ENCODE measurements at regions not wholly inside any gene's neighbourhood (a gene's known extent, or its start where the extent isn't known, plus 50 kb on each side); places are given as distances from the start of the nearest gene placed in this dataset.

GRCh38 chrY:17018126-17018525 lies 861.9 kb downstream of the CDY2B start:
- ChIA-PET POLR2A (no interaction called here), CTCF (no interaction called here)
- DNase-seq (ENCODE audit: low read depth) = no peak
- Histone ChIP-seq H3K36me3 (ENCODE audit: control insufficient read depth, insufficient read depth, low read length) (no peaks in the 10 kb centered on the region), H3K27me3 (ENCODE audit: control insufficient read depth, insufficient read depth, low read length) (no peaks in the 10 kb centered on the region), H3K4me3 (ENCODE audit: low read depth, low read length) (no peak overlapping the region)
- no peak for TF ChIP-seq CTCF (IDR thresholded peaks at IDR 0.05; ENCODE audit: insufficient read depth, low read depth, low read length)

- Histone ChIP-seq H3K4me3 (ENCODE audit: low read depth, low read length) (no peak overlapping the region), H3K36me3 (ENCODE audit: control insufficient read depth, insufficient read depth, low read length) (no peaks in the 10 kb centered on the region), H3K27me3 (ENCODE audit: control insufficient read depth, insufficient read depth, low read length) (no peaks in the 10 kb centered on the region)
- CTCF ChIA-PET = no interaction called here
- TF ChIP-seq CTCF (IDR thresholded peaks at IDR 0.05; ENCODE audit: insufficient read depth, low read depth, low read length) = no peak
- DNase-seq (ENCODE audit: low read depth) = no peak
- POLR2A ChIA-PET = no interaction called here
Observed at GRCh38 chrY:16993551-16993950, 886.5 kb downstream of the CDY2B start.

- H3K36me3 ChIP-seq (ENCODE audit: control insufficient read depth, insufficient read depth, low read length) = no peaks in the 10 kb centered on the region
- ChIA-PET POLR2A (no interaction called here), CTCF (no interaction called here)
Observed at GRCh38 chrY:16981776-16982175, 898.2 kb downstream of the CDY2B start.

GRCh38 chrY:16959071-16959470 lies 920.9 kb downstream of the CDY2B start:
- Histone ChIP-seq H3K4me3 (ENCODE audit: low read depth, low read length) (no peak overlapping the region), H3K27me3 (ENCODE audit: control insufficient read depth, insufficient read depth, low read length) (no peaks in the 10 kb centered on the region), H3K36me3 (ENCODE audit: control insufficient read depth, insufficient read depth, low read length) (no peaks in the 10 kb centered on the region)
- no peak for TF ChIP-seq CTCF (IDR thresholded peaks at IDR 0.05; ENCODE audit: insufficient read depth, low read depth, low read length)
- DNase-seq (ENCODE audit: low read depth) = no peak
- CTCF ChIA-PET = no interaction called here
- POLR2A ChIA-PET = no interaction called here

More at GRCh38 chrY:16981776-16982175, 898.2 kb downstream of the CDY2B start:
- Histone ChIP-seq H3K27me3 (ENCODE audit: control insufficient read depth, insufficient read depth, low read length) (no peaks in the 10 kb centered on the region), H3K4me3 (ENCODE audit: low read depth, low read length) (no peak overlapping the region)
- no peak for DNase-seq (ENCODE audit: low read depth)
- no peak for TF ChIP-seq CTCF (IDR thresholded peaks at IDR 0.05; ENCODE audit: insufficient read depth, low read depth, low read length)

GRCh38 chrY:16947221-16947620 lies 932.8 kb downstream of the CDY2B start:
- Histone ChIP-seq H3K4me3 (ENCODE audit: low read depth, low read length) (no peak overlapping the region), H3K27me3 (ENCODE audit: control insufficient read depth, insufficient read depth, low read length) (no peaks in the 10 kb centered on the region), H3K36me3 (ENCODE audit: control insufficient read depth, insufficient read depth, low read length) (no peaks in the 10 kb centered on the region)
- POLR2A ChIA-PET = no interaction called here
- no peak for DNase-seq (ENCODE audit: low read depth)
- TF ChIP-seq CTCF (IDR thresholded peaks at IDR 0.05; ENCODE audit: insufficient read depth, low read depth, low read length) = no peak
- CTCF ChIA-PET = no interaction called here

All from BJ (cell line).